Stimulated activated CD4-positive, alpha-beta T cell treated with anti-CD3 and anti-CD28 coated beads, TNF-alpha, amount 100 ng/mL, for 4 hours (primary cell): ENCODE measurements at regions not wholly inside any gene's neighbourhood (a gene's known extent, or its start where the extent isn't known, plus 50 kb on each side); places are given as distances from the start of the nearest gene placed in this dataset.

Source experiments
- DNase-seq, 3 experiments: peaks; one replicate each; pipeline ENCODE4 v3.0.0-alpha.2; 2020; ENCODE audit warnings: low read depth in 3 of 3

GRCh38 chr2:100627330-100628300 is 64.8 kb downstream of the PDCL3 start:
- no peak for DNase-seq

DNA sequence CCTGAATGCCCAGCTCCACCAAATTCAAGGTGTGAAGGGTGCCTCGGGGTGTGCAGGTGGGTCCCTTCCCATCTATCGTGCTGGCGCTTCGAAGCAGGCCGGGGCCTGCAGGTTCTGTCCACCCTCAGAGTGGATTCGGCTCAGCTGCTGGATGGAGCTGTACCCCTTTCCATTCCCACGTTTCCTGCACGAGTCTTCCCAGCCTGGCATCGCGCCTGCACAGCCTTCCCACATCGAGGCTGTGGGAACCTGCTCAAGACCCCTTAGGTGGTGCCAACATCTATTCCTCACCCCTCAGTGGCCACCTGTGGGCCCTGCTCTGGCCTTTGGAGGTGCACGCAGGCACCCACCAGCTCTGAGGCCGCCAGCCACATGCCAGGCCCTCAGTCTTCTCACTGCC is 65.7 kb downstream of the PDCL3 start:
- no peak for DNase-seq

DNA sequence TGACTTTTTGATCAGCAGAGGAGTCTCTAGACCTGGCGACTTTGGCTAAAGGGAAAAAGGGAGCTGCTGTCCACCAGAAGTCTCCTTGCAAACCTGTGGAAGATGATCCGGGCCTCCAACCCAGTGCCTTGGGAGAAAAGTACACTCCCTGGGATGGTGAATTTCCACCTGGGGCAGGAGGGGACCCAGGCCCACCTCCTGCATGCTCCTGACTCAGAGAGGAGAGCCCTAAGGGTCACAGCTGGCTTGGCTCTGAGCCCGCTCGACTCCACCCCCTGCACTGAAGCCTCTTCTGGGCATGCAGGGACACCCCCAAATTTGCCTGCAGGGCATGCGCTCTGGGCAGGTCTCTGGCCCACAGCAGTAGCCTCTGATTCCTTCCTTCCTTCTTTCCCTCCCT is 66.5 kb downstream of the PDCL3 start:
- no peak for DNase-seq

DNA sequence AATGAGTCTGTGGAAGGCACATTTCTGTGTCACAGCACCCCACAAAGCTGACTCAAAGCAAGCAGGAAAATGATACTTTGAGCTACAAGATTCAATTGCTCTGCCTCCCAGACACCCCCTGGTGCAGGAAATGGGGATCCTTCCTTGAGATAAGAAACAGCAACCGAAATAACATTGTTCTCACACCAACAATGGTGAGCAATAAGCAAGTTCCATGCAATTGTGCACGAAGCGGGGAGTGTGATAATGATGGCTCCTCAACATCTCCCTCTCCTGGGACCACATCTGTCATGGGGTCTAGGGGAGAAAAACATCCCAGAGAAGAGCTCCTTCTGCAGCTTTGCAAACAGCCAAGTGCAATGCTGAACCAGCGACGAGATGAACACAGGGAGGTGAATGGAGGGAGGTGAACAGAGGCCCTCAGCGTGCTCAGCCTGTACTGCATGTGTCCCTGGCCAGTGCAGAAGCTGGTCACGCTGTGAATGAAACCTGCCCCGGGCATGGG is 67.7 kb downstream of the PDCL3 start:
- no peak for DNase-seq

DNA sequence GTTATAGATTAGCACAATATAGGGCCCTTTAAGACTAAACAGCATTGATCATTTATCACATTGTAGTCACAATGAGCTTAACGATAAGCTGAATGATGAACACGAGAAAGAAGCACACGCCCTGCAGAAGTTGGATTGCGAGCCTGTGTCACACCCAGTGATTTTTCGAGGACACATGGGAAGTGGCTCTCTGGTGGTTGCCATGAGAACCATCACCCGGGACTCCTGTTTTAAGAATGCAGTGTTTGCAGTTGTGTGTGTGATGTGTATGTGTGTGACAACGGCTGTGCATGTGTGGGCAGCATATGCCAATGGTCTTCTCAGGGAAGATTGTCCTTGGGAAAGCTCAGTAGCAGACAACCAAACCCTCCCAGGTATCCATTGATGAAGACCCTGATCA is 69.2 kb downstream of the PDCL3 start:
- no peak for DNase-seq

GRCh38 chr2:100632759-100633158 is 70.0 kb downstream of the PDCL3 start:
- no peak for DNase-seq

DNA sequence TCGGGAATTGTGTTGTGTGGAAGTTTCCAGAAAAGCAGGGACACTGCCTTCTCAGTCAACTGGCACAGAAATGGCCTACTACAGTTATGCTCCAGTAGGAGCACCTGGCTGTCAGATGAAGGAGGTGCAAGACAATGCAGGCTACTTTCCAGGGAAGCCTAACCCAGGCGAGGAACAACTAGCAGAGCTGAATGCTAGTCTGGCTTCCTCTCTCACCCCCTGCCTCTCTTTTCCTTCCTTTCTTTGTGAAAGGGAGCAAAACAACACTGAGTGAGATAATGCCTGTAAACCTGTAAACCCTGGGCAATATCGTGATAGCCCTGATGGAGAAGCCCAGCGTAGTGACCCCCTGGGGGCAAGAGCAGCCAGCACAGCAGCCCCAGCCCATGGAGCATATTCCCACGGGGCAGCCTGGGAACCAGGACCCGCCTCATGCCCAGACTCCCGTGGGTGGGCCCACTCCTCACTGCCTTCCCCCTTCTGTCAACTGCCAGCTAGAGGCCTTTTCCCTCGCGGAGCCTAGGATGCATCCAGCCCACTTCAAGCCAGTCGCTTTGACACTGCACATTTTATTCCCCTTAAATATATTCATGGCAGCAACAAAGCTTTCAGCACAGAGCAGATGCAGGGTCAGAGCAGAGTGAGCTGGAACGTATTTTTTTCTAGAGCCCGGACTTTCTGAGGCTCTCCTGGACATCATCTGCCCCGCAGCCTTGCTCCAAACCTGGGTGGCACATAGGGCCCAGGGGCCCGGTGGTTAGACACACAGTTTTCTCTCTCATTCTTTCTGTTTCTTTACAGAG is 77.0 kb downstream of the PDCL3 start:
- DNase-seq, result no peak

- no peak for DNase-seq
Measured at GRCh38 chr2:100640431-100641124, 77.8 kb downstream of the PDCL3 start.

- DNase-seq, result no peak
Measured at GRCh38 chr2:100641125-100641435, 78.3 kb downstream of the PDCL3 start.

GRCh38 chr2:100642425-100642824 is 79.6 kb downstream of the PDCL3 start:
- no peak for DNase-seq

GRCh38 chr2:100643467-100643866 is 80.7 kb downstream of the PDCL3 start:
- no peak for DNase-seq

GRCh38 chr2:100643906-100644501 is 81.2 kb downstream of the PDCL3 start:
- no peak for DNase-seq

- no peak for DNase-seq
Measured at GRCh38 chr2:100645695-100646429, 83.1 kb downstream of the PDCL3 start.

GRCh38 chr2:100647709-100648108 is 84.9 kb downstream of the PDCL3 start:
- DNase-seq, result no peak

DNA sequence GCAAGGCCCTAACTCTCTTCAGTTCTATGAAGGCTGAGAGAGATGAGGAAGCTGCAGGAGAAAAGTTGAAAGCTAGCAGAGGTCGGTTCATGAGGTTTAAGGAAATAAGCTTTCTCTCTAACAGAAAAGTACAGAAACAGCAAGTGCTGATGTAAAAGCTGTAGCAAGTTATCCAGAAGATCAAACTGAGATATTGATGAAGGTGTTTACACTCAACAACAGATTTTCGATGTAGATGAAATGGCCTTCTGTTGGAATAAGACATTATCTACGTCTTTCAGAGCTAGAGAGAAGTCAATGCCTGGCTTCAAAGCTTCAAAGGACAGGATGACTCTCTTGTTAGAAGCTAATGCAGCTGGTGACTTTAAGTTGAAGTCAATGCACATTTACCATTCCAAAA is 87.4 kb downstream of the PDCL3 start:
- DNase-seq, result no peak

- DNase-seq, result no peak
Measured at GRCh38 chr2:100653449-100654035, 90.7 kb downstream of the PDCL3 start.

DNA sequence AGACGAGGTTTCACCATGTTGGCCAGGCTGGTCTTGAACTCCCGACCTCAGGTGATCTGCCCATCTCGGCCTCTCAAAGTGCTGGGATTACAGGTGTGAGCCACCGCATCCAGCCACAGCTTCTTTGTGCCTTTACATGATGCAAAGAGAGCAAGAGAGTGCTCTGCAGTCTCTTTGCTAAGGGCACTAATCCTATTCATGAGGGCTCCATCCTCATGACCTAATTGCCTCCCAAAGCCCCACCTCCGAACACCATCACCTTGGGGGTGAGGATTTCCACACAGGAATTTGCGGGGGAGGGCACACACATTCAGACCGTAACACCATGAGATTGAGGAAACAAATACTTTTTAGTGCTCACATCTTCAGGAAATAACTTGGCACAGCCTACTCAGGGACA is 91.8 kb downstream of the PDCL3 start:
- no peak for DNase-seq

DNA sequence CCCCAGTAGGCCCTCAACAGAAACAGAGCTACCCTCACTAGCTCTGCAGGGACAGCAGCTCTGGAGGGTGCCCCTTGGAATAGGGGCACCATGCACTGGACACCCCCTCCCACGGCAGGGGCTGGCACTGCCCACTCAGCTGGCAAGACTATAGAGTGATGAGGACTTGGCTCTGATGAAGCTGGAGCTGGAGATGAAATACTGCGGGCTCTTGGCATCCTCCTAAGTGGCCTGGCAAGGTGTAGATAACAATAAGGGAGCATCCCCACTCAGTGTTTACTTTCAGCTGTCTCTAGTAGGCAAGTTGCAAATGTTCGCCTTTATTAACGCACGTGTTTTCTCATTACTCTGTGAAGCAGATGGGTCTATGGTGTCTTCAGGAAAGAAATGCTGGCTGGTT is 92.7 kb downstream of the PDCL3 start:
- DNase-seq, result no peak

- DNase-seq, result no peak
Measured at GRCh38 chr2:100655936-100656534, 93.2 kb downstream of the PDCL3 start.

DNA sequence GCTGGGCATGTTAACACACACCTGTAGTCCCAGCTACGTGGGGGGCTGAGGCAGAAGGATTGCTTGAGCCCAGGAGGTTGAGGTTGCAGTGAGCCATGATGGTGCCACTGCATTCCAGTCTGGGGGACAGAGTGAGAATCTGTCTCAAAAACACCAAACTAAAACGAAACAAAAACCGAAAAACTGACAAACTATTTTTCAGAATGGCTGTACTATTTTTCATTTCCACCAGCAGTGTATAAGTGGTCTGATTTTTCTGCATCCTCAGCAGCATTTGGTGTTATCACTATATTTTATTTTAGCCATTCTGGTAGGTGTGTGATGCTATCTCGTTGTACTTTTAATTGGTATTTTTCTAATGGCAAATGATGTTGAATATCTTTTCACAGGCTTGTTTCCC is 95.2 kb downstream of the PDCL3 start:
- no peak for DNase-seq
